Myocyte (in vitro differentiated cells): ENCODE measurements at regions not wholly inside any gene's neighbourhood (a gene's known extent, or its start where the extent isn't known, plus 50 kb on each side); places are given as distances from the start of the nearest gene placed in this dataset.
A peak's percentile ranks its signal among the peaks of the same experiment; 100 is the strongest.

ENCODE experiments used
- DNase-seq: peaks from one replicate; pipeline ENCODE4 v3.0.0-alpha.2; 2012; ENCODE audit warnings: low read depth

GRCh38 chr1:38239258-38239835 lies 192.8 kb upstream of the POU3F1 start:
- DNase-seq: no peak

GRCh38 chr1:38238294-38238693 lies 191.7 kb upstream of the POU3F1 start:
- no peak for DNase-seq

GRCh38 chr1:38235705-38236104 lies 189.1 kb upstream of the POU3F1 start:
- no peak for DNase-seq

- peak; percentile 40 for DNase-seq
Measured at GRCh38 chr1:38231941-38232340, 185.3 kb upstream of the POU3F1 start.

GRCh38 chr1:38228718-38229117 lies 182.1 kb upstream of the POU3F1 start:
- no peak for DNase-seq

- no peak for DNase-seq
Measured at GRCh38 chr1:38225745-38226144, 179.2 kb upstream of the POU3F1 start.

GRCh38 chr1:38223391-38223790 lies 176.8 kb upstream of the POU3F1 start:
- DNase-seq: no peak

GRCh38 chr1:38222891-38223290 lies 176.3 kb upstream of the POU3F1 start:
- DNase-seq: no peak

GRCh38 chr1:38221006-38221649 lies 174.5 kb upstream of the POU3F1 start:
- DNase-seq: peak; percentile 92

- peak; percentile 85 for DNase-seq
Measured at GRCh38 chr1:38217316-38217715, 170.7 kb upstream of the POU3F1 start.

- no peak for DNase-seq
Measured at GRCh38 chr1:38213646-38214434, 167.2 kb upstream of the POU3F1 start.

- DNase-seq: no peak
Measured at GRCh38 chr1:38210895-38211177, 164.2 kb upstream of the POU3F1 start.

GRCh38 chr1:38210021-38210894 lies 163.7 kb upstream of the POU3F1 start:
- no peak for DNase-seq

GRCh38 chr1:38208716-38209632 lies 162.4 kb upstream of the POU3F1 start:
- no peak for DNase-seq

- DNase-seq: no peak
Measured at GRCh38 chr1:38207906-38208305, 161.3 kb upstream of the POU3F1 start.

GRCh38 chr1:38207275-38207674 lies 160.7 kb upstream of the POU3F1 start:
- DNase-seq: no peak

GRCh38 chr1:38204698-38205097 lies 158.1 kb upstream of the POU3F1 start:
- DNase-seq: no peak

- no peak for DNase-seq
Measured at GRCh38 chr1:38203441-38203840, 156.8 kb upstream of the POU3F1 start.

- no peak for DNase-seq
Measured at GRCh38 chr1:38201431-38201830, 154.8 kb upstream of the POU3F1 start.

GRCh38 chr1:38198621-38199020 lies 152.0 kb upstream of the POU3F1 start:
- DNase-seq: no peak

GRCh38 chr1:38198099-38198498 lies 151.5 kb upstream of the POU3F1 start:
- peak; percentile 39 for DNase-seq
